ENCODE measurements at regions not wholly inside any gene's neighbourhood (a gene's known extent, or its start where the extent isn't known, plus 50 kb on each side); places are given as distances from the start of the nearest gene placed in this dataset.

- WGBS, 2 experiments (ENCODE audit: insufficient coverage in 1 of 2, insufficient read length in 1 of 2) = 91 to 100% methylated on average over 1 to 2 of the region's 2 CpGs
- no peak overlapping the region for H3K9ac ChIP-seq (ENCODE audit: extremely low read depth, low read length, poor library complexity, severe bottlenecking)
- peaks cover under 1% of the 10 kb centered on the region for H3K4me1 Mint-ChIP-seq
- no peak overlapping the region for H3K4me3 ChIP-seq (ENCODE audit: low read length)
- no peak overlapping the region for H3K4me3 Mint-ChIP-seq
- no peaks in the 10 kb centered on the region for H3K36me3 ChIP-seq (ENCODE audit: control insufficient read depth, insufficient read depth, low read length)
- H3K36me3 Mint-ChIP-seq (ENCODE audit: low read depth) = no peaks in the 10 kb centered on the region
- no peaks in the 10 kb centered on the region for H3K9me3 ChIP-seq (ENCODE audit: control insufficient read depth, low read length)
- H3K27me3 Mint-ChIP-seq (ENCODE audit: insufficient read depth) = no peaks in the 10 kb centered on the region
- no peak overlapping the region for H3K27ac ChIP-seq (ENCODE audit: low read depth, low read length)
- no peaks in the 10 kb centered on the region for H3K4me1 ChIP-seq (ENCODE audit: control insufficient read depth, insufficient read depth, low read length)
- no peaks in the 10 kb centered on the region for H3K27me3 ChIP-seq (ENCODE audit: control insufficient read depth, insufficient read depth, low read length, poor library complexity, severe bottlenecking)
- no peak overlapping the region for H3K27ac Mint-ChIP-seq
- DNase-seq = no peak
- no peak for TF ChIP-seq CTCF (conservative IDR thresholded peaks at IDR 0.05)
- peaks cover 12% of the 10 kb centered on the region for H3K9me3 Mint-ChIP-seq
Observed at GRCh38 chr12:89217472-89217871, 134.8 kb downstream of the DUSP6 start.

- Histone ChIP-seq H3K27ac (ENCODE audit: low read depth, low read length) (no peak overlapping the region), H3K9me3 (ENCODE audit: control insufficient read depth, low read length) (no peaks in the 10 kb centered on the region), H3K27me3 (ENCODE audit: control insufficient read depth, insufficient read depth, low read length, poor library complexity, severe bottlenecking) (no peaks in the 10 kb centered on the region), H3K4me1 (ENCODE audit: control insufficient read depth, insufficient read depth, low read length) (no peaks in the 10 kb centered on the region), H3K36me3 (ENCODE audit: control insufficient read depth, insufficient read depth, low read length) (no peaks in the 10 kb centered on the region), H3K9ac (ENCODE audit: extremely low read depth, low read length, poor library complexity, severe bottlenecking) (no peak overlapping the region), H3K4me3 (ENCODE audit: low read length) (no peak overlapping the region)
- H3K4me1 Mint-ChIP-seq = peaks cover 4% of the 10 kb centered on the region
- H3K36me3 Mint-ChIP-seq (ENCODE audit: low read depth) = no peaks in the 10 kb centered on the region
- no peak for TF ChIP-seq CTCF (conservative IDR thresholded peaks at IDR 0.05)
- H3K4me3 Mint-ChIP-seq = no peak overlapping the region
- H3K27me3 Mint-ChIP-seq (ENCODE audit: insufficient read depth) = no peaks in the 10 kb centered on the region
- no peak for DNase-seq
- no peak overlapping the region for H3K27ac Mint-ChIP-seq
- 83% methylated on average over 1 of the region's 1 CpG; no CpG with 5 or more reads in 1 of the 2 experiments for WGBS, 2 experiments (ENCODE audit: insufficient coverage in 1 of 2, insufficient read length in 1 of 2)
- H3K9me3 Mint-ChIP-seq = peaks cover 9% of the 10 kb centered on the region
Observed at GRCh38 chr12:89216211-89216952, 135.9 kb downstream of the DUSP6 start.

GRCh38 chr12:89215196-89215595 is 137.1 kb downstream of the DUSP6 start:
- no peak for DNase-seq
- no peaks in the 10 kb centered on the region for H3K36me3 ChIP-seq (ENCODE audit: control insufficient read depth, insufficient read depth, low read length)
- no peaks in the 10 kb centered on the region for H3K27me3 Mint-ChIP-seq (ENCODE audit: insufficient read depth)
- no peak overlapping the region for H3K4me3 Mint-ChIP-seq
- H3K9ac ChIP-seq (ENCODE audit: extremely low read depth, low read length, poor library complexity, severe bottlenecking) = no peak overlapping the region
- H3K27ac Mint-ChIP-seq = no peak overlapping the region
- WGBS, 2 experiments (ENCODE audit: insufficient coverage in 1 of 2, insufficient read length in 1 of 2) = 100% methylated on average over 1 of the region's 1 CpG; no CpG with 5 or more reads in 1 of the 2 experiments
- H3K4me3 ChIP-seq (ENCODE audit: low read length) = no peak overlapping the region
- peaks cover 8% of the 10 kb centered on the region for H3K4me1 Mint-ChIP-seq
- H3K4me1 ChIP-seq (ENCODE audit: control insufficient read depth, insufficient read depth, low read length) = no peaks in the 10 kb centered on the region
- no peaks in the 10 kb centered on the region for H3K36me3 Mint-ChIP-seq (ENCODE audit: low read depth)
- no peak for TF ChIP-seq CTCF (conservative IDR thresholded peaks at IDR 0.05)
- no peaks in the 10 kb centered on the region for H3K27me3 ChIP-seq (ENCODE audit: control insufficient read depth, insufficient read depth, low read length, poor library complexity, severe bottlenecking)
- peaks cover 1% of the 10 kb centered on the region for H3K9me3 Mint-ChIP-seq
- no peak overlapping the region for H3K27ac ChIP-seq (ENCODE audit: low read depth, low read length)
- no peaks in the 10 kb centered on the region for H3K9me3 ChIP-seq (ENCODE audit: control insufficient read depth, low read length)
